HL-60 (cell line): ENCODE measurements at regions not wholly inside any gene's neighbourhood (a gene's known extent, or its start where the extent isn't known, plus 50 kb on each side); places are given as distances from the start of the nearest gene placed in this dataset.

Source experiments
- DNase-seq, 2 experiments: peaks; one replicate each; pipeline ENCODE4 v3.0.0-alpha.2; 2010 to 2020; ENCODE audit warnings: low read depth in 1 of 2, low spot score in 1 of 2
- H3K27ac ChIP-seq: fragments of 250-450 bp; sonication (Bioruptor Pico); replicated peaks from 2 replicates; pipeline ENCODE4 v1.5.1; 2020; ENCODE audit warnings: mild to moderate bottlenecking, moderate library complexity
- H3K27me3 ChIP-seq: fragments of 250-450 bp; sonication (Bioruptor Pico); 2 replicates; pipeline ENCODE4 v1.5.1; 2021; ENCODE audit warnings: mild to moderate bottlenecking, moderate library complexity; ENCODE audit not compliant: insufficient read depth, poor library complexity, severe bottlenecking
- H3K4me3 ChIP-seq: replicated peaks from 2 replicates; pipeline ENCODE4 v1.5.1; 2011; ENCODE audit warnings: mild to moderate bottlenecking, control low read depth, low read length; ENCODE audit not compliant: insufficient read depth
- CTCF ChIP-seq: IDR thresholded peaks from one replicate; pipeline ENCODE4 v1.5.1; 2011; ENCODE audit warnings: low read length, control low read depth, inconsistent platforms; ENCODE audit not compliant: insufficient read depth
- GABPA ChIP-seq: IDR thresholded peaks from 2 replicates; pipeline ENCODE4 v1.6.1; 2012; ENCODE audit warnings: low read depth
- POLR2AphosphoS5 ChIP-seq: IDR thresholded peaks from 2 replicates; pipeline ENCODE4 v1.6.1; 2012; ENCODE audit warnings: low read depth
- REST ChIP-seq: IDR thresholded peaks from 2 replicates; pipeline ENCODE4 v1.6.1; 2012; ENCODE audit warnings: low read depth; ENCODE audit not compliant: insufficient replicate concordance
- SPI1 ChIP-seq: IDR thresholded peaks from 2 replicates; pipeline ENCODE4 v1.6.1; 2012; ENCODE audit warnings: low read depth, mild to moderate bottlenecking, borderline replicate concordance

- Histone ChIP-seq H3K27me3 (no peaks in the 10 kb centered on the region), H3K27ac (no peak overlapping the region), H3K4me3 (no peak overlapping the region)
- no peak for DNase-seq
- no peak for TF ChIP-seq CTCF
- TF ChIP-seq GABPA: no peak
- no peak for TF ChIP-seq SPI1
- TF ChIP-seq REST: no peak
- TF ChIP-seq POLR2AphosphoS5: no peak
Measured at GRCh38 chr2:164164602-164165001, 428.8 kb upstream of the FIGN start.

- Histone ChIP-seq H3K27ac (no peak overlapping the region), H3K27me3 (no peaks in the 10 kb centered on the region), H3K4me3 (no peak overlapping the region)
- TF ChIP-seq SPI1: no peak
- no peak for TF ChIP-seq GABPA
- no peak for TF ChIP-seq CTCF
- no peak for TF ChIP-seq REST
- TF ChIP-seq POLR2AphosphoS5: no peak
- no peak for DNase-seq
Measured at GRCh38 chr2:164155558-164155957, 419.8 kb upstream of the FIGN start.

DNA sequence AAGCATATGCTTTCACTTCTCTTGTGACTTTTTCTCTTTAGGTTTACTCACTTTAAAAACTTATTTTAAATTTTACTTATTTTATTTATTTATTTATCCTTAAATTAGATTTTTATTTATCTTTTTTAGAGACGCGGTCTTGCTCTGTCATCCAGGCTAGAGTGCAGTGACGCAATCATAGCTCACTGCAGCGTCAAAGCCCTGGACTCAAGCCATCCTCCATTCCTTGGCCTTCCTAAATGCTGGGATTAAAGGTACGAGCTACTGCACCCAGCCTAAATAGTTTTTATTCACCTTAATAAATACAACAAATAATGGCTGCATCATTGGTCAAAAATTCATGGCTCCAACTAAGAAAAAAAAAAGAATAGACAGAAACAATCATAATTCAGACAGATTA is 415.7 kb upstream of the FIGN start:
- Histone ChIP-seq H3K27me3 (no peaks in the 10 kb centered on the region), H3K27ac (no peak overlapping the region), H3K4me3 (no peak overlapping the region)
- TF ChIP-seq SPI1: no peak
- TF ChIP-seq CTCF: no peak
- TF ChIP-seq REST: no peak
- no peak for TF ChIP-seq GABPA
- TF ChIP-seq POLR2AphosphoS5: no peak
- no peak for DNase-seq
